Spleen (tissue), 7 donors: ENCODE measurements at regions not wholly inside any gene's neighbourhood (a gene's known extent, or its start where the extent isn't known, plus 50 kb on each side); places are given as distances from the start of the nearest gene placed in this dataset.
A peak's percentile ranks its signal among the peaks of the same experiment; 100 is the strongest.

Source experiments
- CTCF ChIP-seq, 11 experiments: fragments of 200-600 bp in 7 of 11; fragments of 450-650 bp in 4 of 11; sonication (generic) in 4 of 11; IDR thresholded peaks in 8 of 11; conservative IDR thresholded peaks in 3 of 11; 1 replicate in 7 of 11; 2 replicates in 4 of 11; pipeline versions ENCODE4 v1.4.0 to v1.8.0; 2016 to 2021; ENCODE audit warnings: antibody characterized with exemption in 11 of 11, inconsistent platforms in 4 of 11, mild to moderate bottlenecking in 1 of 11
- POLR2A ChIP-seq, 3 donors: fragments of 450-650 bp; IDR thresholded peaks; one replicate each; pipeline ENCODE4 v1.5.1; 2017; ENCODE audit warnings: antibody characterized with exemption in 3 of 3, mild to moderate bottlenecking in 1 of 3
- donor health status: DM: no; HTN: no; CAD: no; lungs with moderate emphysema.
- donor health status: DM: no; HTN: no; CAD: no.
- donor health status: DM: no; HTN: no; CAD: no.

GRCh38 chr3:124492824-124493223 lies 237.4 kb upstream of the UMPS start:
- TF ChIP-seq CTCF (IDR thresholded peaks at IDR 0.05 in 8 of 11, conservative IDR thresholded peaks at IDR 0.05 in 3 of 11) (peak in 2 of 11 experiments; percentile 18 to 21), POLR2A (IDR thresholded peaks at IDR 0.05) (no peak)
